ENCODE measurements at regions not wholly inside any gene's neighbourhood (a gene's known extent, or its start where the extent isn't known, plus 50 kb on each side); places are given as distances from the start of the nearest gene placed in this dataset.

DNA sequence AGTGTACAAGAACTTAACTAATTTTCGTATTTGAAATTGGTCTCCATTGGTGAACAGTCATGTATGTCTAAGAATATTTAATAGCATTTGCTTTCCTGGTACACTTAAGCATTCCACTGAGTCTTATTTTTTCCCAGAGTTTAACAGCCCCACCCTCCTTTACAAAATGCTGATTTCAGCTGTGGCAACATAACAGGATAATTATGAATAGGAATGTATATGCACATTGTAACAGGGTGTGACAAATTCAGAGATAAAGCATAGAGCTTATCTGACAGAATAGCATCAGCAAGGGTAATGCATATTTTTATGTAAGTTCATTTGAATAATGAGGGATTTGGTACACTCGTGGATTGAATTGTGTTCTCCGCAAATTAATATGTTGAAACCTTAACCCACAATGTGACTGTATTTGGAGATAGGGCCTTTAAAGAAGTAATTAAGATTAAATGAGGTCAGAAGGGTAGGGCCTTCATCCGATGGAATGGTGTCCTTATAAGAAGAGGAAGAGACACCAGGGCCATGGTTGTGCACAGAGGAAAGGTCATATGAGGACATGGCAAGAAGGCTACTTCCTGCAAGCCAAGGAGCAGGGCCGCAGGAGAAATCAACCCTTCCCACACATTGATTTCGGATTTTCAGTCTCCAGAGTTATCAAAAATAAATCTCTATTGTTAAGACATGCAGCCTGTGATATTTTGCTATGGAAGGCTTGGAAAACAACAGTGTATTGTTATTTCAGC, 439.7 kb upstream of the CDH20 start:
- H3K9me2 ChIP-seq (ENCODE audit: insufficient read depth, low read length), result no peaks in the 10 kb centered on the region
- H3K27ac ChIP-seq (ENCODE audit: low read depth, low read length, poor library complexity, severe bottlenecking), result no peak overlapping the region
- no peaks in the 10 kb centered on the region for H3K9me3 ChIP-seq (ENCODE audit: low read length)
- intact Hi-C loops (cut with micrococcal nuclease; ENCODE audit: unreplicated experiment), result no loop called here
- no peaks in the 10 kb centered on the region for H3K36me3 ChIP-seq (ENCODE audit: insufficient read depth, low read length)
- no peaks in the 10 kb centered on the region for H3K79me2 ChIP-seq (ENCODE audit: insufficient read depth, low read depth, low read length)
- H3K4me1 ChIP-seq (ENCODE audit: insufficient read depth, low read length, poor library complexity, severe bottlenecking), result no peaks in the 10 kb centered on the region
- no peak for DNase-seq (ENCODE audit: low spot score)
- TF ChIP-seq, protein P1, sequence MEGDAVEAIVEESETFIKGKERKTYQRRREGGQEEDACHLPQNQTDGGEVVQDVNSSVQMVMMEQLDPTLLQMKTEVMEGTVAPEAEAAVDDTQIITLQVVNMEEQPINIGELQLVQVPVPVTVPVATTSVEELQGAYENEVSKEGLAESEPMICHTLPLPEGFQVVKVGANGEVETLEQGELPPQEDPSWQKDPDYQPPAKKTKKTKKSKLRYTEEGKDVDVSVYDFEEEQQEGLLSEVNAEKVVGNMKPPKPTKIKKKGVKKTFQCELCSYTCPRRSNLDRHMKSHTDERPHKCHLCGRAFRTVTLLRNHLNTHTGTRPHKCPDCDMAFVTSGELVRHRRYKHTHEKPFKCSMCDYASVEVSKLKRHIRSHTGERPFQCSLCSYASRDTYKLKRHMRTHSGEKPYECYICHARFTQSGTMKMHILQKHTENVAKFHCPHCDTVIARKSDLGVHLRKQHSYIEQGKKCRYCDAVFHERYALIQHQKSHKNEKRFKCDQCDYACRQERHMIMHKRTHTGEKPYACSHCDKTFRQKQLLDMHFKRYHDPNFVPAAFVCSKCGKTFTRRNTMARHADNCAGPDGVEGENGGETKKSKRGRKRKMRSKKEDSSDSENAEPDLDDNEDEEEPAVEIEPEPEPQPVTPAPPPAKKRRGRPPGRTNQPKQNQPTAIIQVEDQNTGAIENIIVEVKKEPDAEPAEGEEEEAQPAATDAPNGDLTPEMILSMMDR (conservative IDR thresholded peaks at IDR 0.05; ENCODE audit: low read length), result no peak
- no peak for TF ChIP-seq EZH2phosphoT487 (IDR thresholded peaks at IDR 0.05; ENCODE audit: borderline replicate concordance, low read depth, low read length)
- BruUV-seq (replicated peaks), result no TSS peak
- H2AFZ ChIP-seq (ENCODE audit: low read length), result no peak overlapping the region
- H3K4me3 ChIP-seq (ENCODE audit: low read depth, low read length, poor library complexity, severe bottlenecking), result no peak overlapping the region
- no peaks in the 10 kb centered on the region for H4K20me1 ChIP-seq (ENCODE audit: insufficient read depth, low read length)
- ChIA-PET CTCF (ENCODE audit: unreplicated experiment) (no interaction called here), POLR2A (interaction anchor here (0.6 kb wide), 1 partner anchor 296 kb away, joined by 3 read pairs; no protein-coding TSS in a partner anchor)
- no peak overlapping the region for H3K4me2 ChIP-seq (ENCODE audit: low read length)

DNA sequence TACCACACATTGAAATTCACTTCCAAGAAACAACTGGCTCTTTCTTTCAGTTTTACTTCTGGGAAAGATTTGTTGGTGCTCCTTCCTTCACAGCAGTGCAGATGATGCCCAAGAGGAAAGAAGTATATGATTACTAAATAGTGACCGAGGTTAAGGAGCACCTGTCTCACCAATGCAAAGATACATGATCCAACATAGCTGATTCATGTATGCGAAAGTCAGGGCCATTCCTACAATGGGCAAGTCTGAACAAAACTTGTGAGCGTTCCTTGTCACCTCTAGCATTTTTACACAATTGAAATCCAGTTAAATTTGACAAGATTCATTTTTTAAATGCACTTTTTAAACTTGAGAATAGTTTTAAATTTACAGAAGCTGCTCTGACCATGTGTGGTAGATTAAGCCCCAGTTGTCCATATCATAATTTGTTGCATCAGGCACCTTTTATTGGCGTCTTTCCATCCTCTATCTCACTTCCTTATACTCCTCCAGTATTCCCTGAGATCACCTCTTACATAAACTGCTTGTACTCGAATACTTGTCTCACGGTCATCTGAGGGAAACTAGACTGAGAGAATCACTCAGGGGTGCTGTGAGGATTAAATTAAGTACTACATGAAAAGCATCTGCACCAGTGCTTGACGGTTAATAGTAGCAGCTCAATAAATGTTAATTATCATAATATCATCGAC, 438.8 kb upstream of the CDH20 start:
- BruUV-seq (replicated peaks), result no TSS peak

GRCh38 chr18:60895181-60895580, 438.0 kb upstream of the CDH20 start:
- TF ChIP-seq, protein P1 (conservative IDR thresholded peaks at IDR 0.05; ENCODE audit: low read length), result no peak
- TF ChIP-seq EZH2phosphoT487 (IDR thresholded peaks at IDR 0.05; ENCODE audit: borderline replicate concordance, low read depth, low read length), result no peak
- Histone ChIP-seq H2AFZ (ENCODE audit: low read length) (no peak overlapping the region), H3K4me2 (ENCODE audit: low read length) (no peak overlapping the region)

More for the DNA sequence above, 438.8 kb upstream of the CDH20 start:
- no peaks in the 10 kb centered on the region for H4K20me1 ChIP-seq (ENCODE audit: insufficient read depth, low read length)
- intact Hi-C loops (cut with micrococcal nuclease; ENCODE audit: unreplicated experiment), result no loop called here
- H3K36me3 ChIP-seq (ENCODE audit: insufficient read depth, low read length), result no peaks in the 10 kb centered on the region
- H3K79me2 ChIP-seq (ENCODE audit: insufficient read depth, low read depth, low read length), result no peaks in the 10 kb centered on the region
- H3K4me3 ChIP-seq (ENCODE audit: low read depth, low read length, poor library complexity, severe bottlenecking), result no peak overlapping the region
- H3K9me2 ChIP-seq (ENCODE audit: insufficient read depth, low read length), result no peaks in the 10 kb centered on the region
- ChIA-PET CTCF (ENCODE audit: unreplicated experiment) (no interaction called here), POLR2A (interaction anchor here (1.6 kb wide), 1 partner anchor 11 kb away, joined by 6 read pairs; no protein-coding TSS in a partner anchor)
- H2AFZ ChIP-seq (ENCODE audit: low read length), result no peak overlapping the region
- no peaks in the 10 kb centered on the region for H3K4me1 ChIP-seq (ENCODE audit: insufficient read depth, low read length, poor library complexity, severe bottlenecking)
- TF ChIP-seq EZH2phosphoT487 (IDR thresholded peaks at IDR 0.05; ENCODE audit: borderline replicate concordance, low read depth, low read length), result no peak
- DNase-seq (ENCODE audit: low spot score), result no peak
- H3K4me2 ChIP-seq (ENCODE audit: low read length), result no peak overlapping the region
- H3K9me3 ChIP-seq (ENCODE audit: low read length), result no peaks in the 10 kb centered on the region
- no peak overlapping the region for H3K27ac ChIP-seq (ENCODE audit: low read depth, low read length, poor library complexity, severe bottlenecking)

More at GRCh38 chr18:60895181-60895580, 438.0 kb upstream of the CDH20 start:
- H3K9me2 ChIP-seq (ENCODE audit: insufficient read depth, low read length), result no peaks in the 10 kb centered on the region
- no peak overlapping the region for H3K27ac ChIP-seq (ENCODE audit: low read depth, low read length, poor library complexity, severe bottlenecking)
- POLR2A ChIA-PET, result interaction anchor here (1.6 kb wide), 1 partner anchor 12 kb away, joined by 6 read pairs; no protein-coding TSS in a partner anchor
- H3K79me2 ChIP-seq (ENCODE audit: insufficient read depth, low read depth, low read length), result no peaks in the 10 kb centered on the region
- no peaks in the 10 kb centered on the region for H3K9me3 ChIP-seq (ENCODE audit: low read length)
- H3K4me1 ChIP-seq (ENCODE audit: insufficient read depth, low read length, poor library complexity, severe bottlenecking), result no peaks in the 10 kb centered on the region
- no peaks in the 10 kb centered on the region for H3K36me3 ChIP-seq (ENCODE audit: insufficient read depth, low read length)
- no peak for DNase-seq (ENCODE audit: low spot score)
- H3K4me3 ChIP-seq (ENCODE audit: low read depth, low read length, poor library complexity, severe bottlenecking), result no peak overlapping the region
- CTCF ChIA-PET (ENCODE audit: unreplicated experiment), result no interaction called here
- no peaks in the 10 kb centered on the region for H4K20me1 ChIP-seq (ENCODE audit: insufficient read depth, low read length)
- intact Hi-C loops (cut with micrococcal nuclease; ENCODE audit: unreplicated experiment), result no loop called here
- BruUV-seq (replicated peaks), result no TSS peak

All from OCI-LY7 (cell line).